A673 (cell line): ENCODE measurements at regions not wholly inside any gene's neighbourhood (a gene's known extent, or its start where the extent isn't known, plus 50 kb on each side); places are given as distances from the start of the nearest gene placed in this dataset.

Source experiments
- BruUV-seq: library from RNA; stranded (reverse); fragments of 400-500 nt; replicated peaks from 2 replicates; lab custom pipeline; 2021; lab: Mats Ljungman, UMichigan
- CTCF ChIA-PET: fragments of 300-600 bp; sonication (Branson Sonifier 250); formaldehyde crosslinking; loops from one replicate; lab custom pipeline; 2022; ENCODE audit warnings: antibody characterized with exemption; lab: Charles Lee
- POLR2A ChIA-PET: fragments of 300-600 bp; sonication (Branson Sonifier 250); formaldehyde crosslinking; loops from one replicate; lab custom pipeline; 2022; ENCODE audit warnings: antibody characterized with exemption; ENCODE audit not compliant: low non-redundant PET; lab: Charles Lee
- DNase-seq: peaks from one replicate; pipeline ENCODE4 v3.0.0-alpha.2; 2015; ENCODE audit warnings: low spot score
- H3K27ac ChIP-seq: fragments of 200-600 bp; sonication (generic); 2 replicates; pipeline ENCODE4 v1.5.1; 2016; ENCODE audit warnings: mixed run types, low read depth, mild to moderate bottlenecking, mixed read lengths, antibody characterized with exemption, low read length; ENCODE audit not compliant: poor library complexity, severe bottlenecking
- H3K27me3 ChIP-seq: fragments of 200-600 bp; sonication (generic); replicated peaks from 2 replicates; pipeline ENCODE4 v1.6.1; 2017; ENCODE audit warnings: mixed run types, low read depth, mild to moderate bottlenecking, mixed read lengths, antibody characterized with exemption, low read length; ENCODE audit not compliant: insufficient read depth, poor library complexity
- H3K36me3 ChIP-seq: fragments of 200-600 bp; sonication (generic); 2 replicates; pipeline ENCODE4 v1.6.1; 2016; ENCODE audit warnings: mixed run types, mild to moderate bottlenecking, mixed read lengths, antibody characterized with exemption, low read length; ENCODE audit not compliant: insufficient read depth, poor library complexity, severe bottlenecking
- H3K4me1 ChIP-seq: fragments of 200-600 bp; sonication (generic); 2 replicates; pipeline ENCODE4 v1.6.1; 2017; ENCODE audit warnings: mixed run types, mild to moderate bottlenecking, mixed read lengths, antibody characterized with exemption, low read length; ENCODE audit not compliant: insufficient read depth, poor library complexity, severe bottlenecking
- H3K4me3 ChIP-seq: fragments of 200-600 bp; sonication (generic); 2 replicates; pipeline ENCODE4 v1.5.1; 2016; ENCODE audit warnings: low read depth, mixed run types, mild to moderate bottlenecking, mixed read lengths, low read length; ENCODE audit not compliant: poor library complexity, severe bottlenecking
- H3K9me3 ChIP-seq: fragments of 200-600 bp; sonication (generic); 2 replicates; pipeline ENCODE4 v1.6.1; 2016; ENCODE audit warnings: mixed run types, low read depth, mild to moderate bottlenecking, mixed read lengths, antibody characterized with exemption, low read length; ENCODE audit not compliant: poor library complexity, severe bottlenecking
- CTCF ChIP-seq: fragments of 300-800, 200-600 bp; sonication (generic); conservative IDR thresholded peaks from 2 replicates; pipeline ENCODE4 v1.5.1; 2017; ENCODE audit warnings: low read depth, mild to moderate bottlenecking, antibody characterized with exemption, low read length, moderate library complexity, mixed read lengths
- EZH2 ChIP-seq: fragments of 200-600 bp; sonication (generic); IDR thresholded peaks from 2 replicates; pipeline ENCODE4 v1.6.1; 2017; ENCODE audit warnings: borderline replicate concordance, low read depth, mild to moderate bottlenecking, mixed read lengths, antibody characterized with exemption, low read length; ENCODE audit not compliant: poor library complexity, severe bottlenecking
- intact Hi-C: fragments of 100-400 bp; cut with micrococcal nuclease; formaldehyde crosslinking; loops from one replicate; pipeline ENCODE4 v1.10.0; 2022; ENCODE audit not compliant: unreplicated experiment

- CTCF ChIA-PET = no interaction called here
- TF ChIP-seq CTCF (no peak), EZH2 (no peak)
Observed at GRCh38 chrX:39211501-39211900, 410.2 kb downstream of the MID1IP1 start.

GRCh38 chrX:39212456-39212855 lies 411.2 kb downstream of the MID1IP1 start:
- ChIA-PET POLR2A (no interaction called here), CTCF (no interaction called here)
- Histone ChIP-seq H3K27ac (no peak overlapping the region), H3K36me3 (no peaks in the 10 kb centered on the region), H3K9me3 (no peaks in the 10 kb centered on the region), H3K4me1 (no peaks in the 10 kb centered on the region), H3K27me3 (no peaks in the 10 kb centered on the region), H3K4me3 (no peak overlapping the region)
- no peak for DNase-seq
- BruUV-seq = no TSS peak
- intact Hi-C loops = no loop called here
- TF ChIP-seq CTCF (no peak), EZH2 (no peak)

More at GRCh38 chrX:39211501-39211900, 410.2 kb downstream of the MID1IP1 start:
- H3K27ac ChIP-seq = no peak overlapping the region
- no TSS peak for BruUV-seq
- POLR2A ChIA-PET = no interaction called here
- H3K4me1 ChIP-seq = no peaks in the 10 kb centered on the region
- H3K36me3 ChIP-seq = no peaks in the 10 kb centered on the region
- DNase-seq = no peak
- no peaks in the 10 kb centered on the region for H3K27me3 ChIP-seq
- H3K4me3 ChIP-seq = no peak overlapping the region
- H3K9me3 ChIP-seq = no peaks in the 10 kb centered on the region
- intact Hi-C loops = no loop called here

GRCh38 chrX:39214387-39215126 lies 413.3 kb downstream of the MID1IP1 start:
- TF ChIP-seq EZH2 = no peak
- TF ChIP-seq CTCF = no peak
- intact Hi-C loops = no loop called here
- no peaks in the 10 kb centered on the region for H3K9me3 ChIP-seq
- H3K27ac ChIP-seq = no peak overlapping the region
- POLR2A ChIA-PET = no interaction called here
- no peaks in the 10 kb centered on the region for H3K27me3 ChIP-seq
- DNase-seq = no peak
- H3K36me3 ChIP-seq = no peaks in the 10 kb centered on the region
- H3K4me1 ChIP-seq = no peaks in the 10 kb centered on the region
- CTCF ChIA-PET = no interaction called here
- H3K4me3 ChIP-seq = no peak overlapping the region
- BruUV-seq = no TSS peak
